ENCODE measurements at regions not wholly inside any gene's neighbourhood (a gene's known extent, or its start where the extent isn't known, plus 50 kb on each side); places are given as distances from the start of the nearest gene placed in this dataset.

DNA sequence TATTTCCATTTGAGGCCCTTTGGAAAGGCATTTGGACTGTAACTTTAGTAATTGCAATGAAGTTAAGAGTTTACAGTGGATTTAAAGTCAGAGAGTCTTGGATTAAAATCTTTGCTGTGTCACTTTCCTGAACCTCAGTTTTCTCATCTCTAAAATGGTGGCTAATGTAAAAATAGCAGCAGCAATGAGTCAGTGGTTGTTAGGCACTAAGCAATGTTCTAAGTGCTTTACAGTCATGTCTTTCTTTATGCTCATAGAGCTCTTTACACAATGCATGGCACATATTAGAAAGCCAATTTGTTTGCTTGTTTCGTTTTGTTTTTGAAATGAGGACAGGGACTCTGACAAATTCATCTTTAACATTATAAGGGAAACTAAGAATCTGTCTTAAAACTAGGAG lies 222.7 kb upstream of the DNAJC19 start:
- Histone ChIP-seq H3K9me3 (no peaks in the 10 kb centered on the region), H3F3A (replicated peaks; ENCODE audit: insufficient read depth) (no peaks in the 10 kb centered on the region), H3K4me3 (ENCODE audit: low read depth in 2 of 2, low read length in 1 of 2) (no peak overlapping the region), H3K79me2 (ENCODE audit: insufficient read depth) (no peaks in the 10 kb centered on the region), H3K36me3 (replicated peaks in 1 of 2; ENCODE audit: control insufficient read depth in 1 of 2, insufficient read depth in 2 of 2, low read length in 1 of 2) (no peaks in the 10 kb centered on the region), H3K4me1 (ENCODE audit: control insufficient read depth in 1 of 2, insufficient read depth in 2 of 2, low read depth in 1 of 2, low read length in 1 of 2) (no peaks in the 10 kb centered on the region; a peak in 1 of 4 replicates), H3K27ac (ENCODE audit: low read depth in 2 of 2, low read length in 1 of 2) (no peak overlapping the region), H3K9ac (no peak overlapping the region), H3K4me2 (no peak overlapping the region), H4K20me1 (ENCODE audit: insufficient read depth) (no peaks in the 10 kb centered on the region), H2AFZ (ENCODE audit: low read depth) (no peak overlapping the region), H3K9me2 (no peaks in the 10 kb centered on the region), H3K27me3 (ENCODE audit: insufficient read depth) (no peaks in the 10 kb centered on the region)
- 17% methylated on average over 1 of the region's 1 CpG for WGBS (ENCODE audit: low lambda C conversion rate)
- DNase-seq = no peak
- ChIA-PET CTCF (interaction anchor here (1.1 kb wide), 1 partner anchor 67 kb away, joined by 5 read pairs; no protein-coding TSS in a partner anchor), POLR2A (no interaction called here)
- no peak for TF ChIP-seq TAF1 (IDR thresholded peaks at IDR 0.05; ENCODE audit: borderline replicate concordance, low read depth, low read length)
- TF ChIP-seq EZH2phosphoT487 (IDR thresholded peaks at IDR 0.05; ENCODE audit: borderline replicate concordance, low read depth) = no peak
- no peak for TF ChIP-seq ELF1 (IDR thresholded peaks at IDR 0.05)
- TF ChIP-seq CHD2 (IDR thresholded peaks at IDR 0.05; ENCODE audit: low read length, partially characterized antibody) = no peak
- TF ChIP-seq MXI1 (IDR thresholded peaks at IDR 0.05; ENCODE audit: low read depth, low read length) = no peak
- no peak for TF ChIP-seq YY1 (IDR thresholded peaks at IDR 0.05; ENCODE audit: low read depth)
- no peak for TF ChIP-seq POLR2AphosphoS5 (IDR thresholded peaks at IDR 0.05; ENCODE audit: low read depth, low read length)
- TF ChIP-seq, protein P1, sequence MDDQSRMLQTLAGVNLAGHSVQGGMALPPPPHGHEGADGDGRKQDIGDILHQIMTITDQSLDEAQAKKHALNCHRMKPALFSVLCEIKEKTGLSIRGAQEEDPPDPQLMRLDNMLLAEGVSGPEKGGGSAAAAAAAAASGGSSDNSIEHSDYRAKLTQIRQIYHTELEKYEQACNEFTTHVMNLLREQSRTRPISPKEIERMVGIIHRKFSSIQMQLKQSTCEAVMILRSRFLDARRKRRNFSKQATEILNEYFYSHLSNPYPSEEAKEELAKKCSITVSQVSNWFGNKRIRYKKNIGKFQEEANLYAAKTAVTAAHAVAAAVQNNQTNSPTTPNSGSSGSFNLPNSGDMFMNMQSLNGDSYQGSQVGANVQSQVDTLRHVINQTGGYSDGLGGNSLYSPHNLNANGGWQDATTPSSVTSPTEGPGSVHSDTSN (IDR thresholded peaks at IDR 0.05) = no peak
- TF ChIP-seq, protein P2, sequence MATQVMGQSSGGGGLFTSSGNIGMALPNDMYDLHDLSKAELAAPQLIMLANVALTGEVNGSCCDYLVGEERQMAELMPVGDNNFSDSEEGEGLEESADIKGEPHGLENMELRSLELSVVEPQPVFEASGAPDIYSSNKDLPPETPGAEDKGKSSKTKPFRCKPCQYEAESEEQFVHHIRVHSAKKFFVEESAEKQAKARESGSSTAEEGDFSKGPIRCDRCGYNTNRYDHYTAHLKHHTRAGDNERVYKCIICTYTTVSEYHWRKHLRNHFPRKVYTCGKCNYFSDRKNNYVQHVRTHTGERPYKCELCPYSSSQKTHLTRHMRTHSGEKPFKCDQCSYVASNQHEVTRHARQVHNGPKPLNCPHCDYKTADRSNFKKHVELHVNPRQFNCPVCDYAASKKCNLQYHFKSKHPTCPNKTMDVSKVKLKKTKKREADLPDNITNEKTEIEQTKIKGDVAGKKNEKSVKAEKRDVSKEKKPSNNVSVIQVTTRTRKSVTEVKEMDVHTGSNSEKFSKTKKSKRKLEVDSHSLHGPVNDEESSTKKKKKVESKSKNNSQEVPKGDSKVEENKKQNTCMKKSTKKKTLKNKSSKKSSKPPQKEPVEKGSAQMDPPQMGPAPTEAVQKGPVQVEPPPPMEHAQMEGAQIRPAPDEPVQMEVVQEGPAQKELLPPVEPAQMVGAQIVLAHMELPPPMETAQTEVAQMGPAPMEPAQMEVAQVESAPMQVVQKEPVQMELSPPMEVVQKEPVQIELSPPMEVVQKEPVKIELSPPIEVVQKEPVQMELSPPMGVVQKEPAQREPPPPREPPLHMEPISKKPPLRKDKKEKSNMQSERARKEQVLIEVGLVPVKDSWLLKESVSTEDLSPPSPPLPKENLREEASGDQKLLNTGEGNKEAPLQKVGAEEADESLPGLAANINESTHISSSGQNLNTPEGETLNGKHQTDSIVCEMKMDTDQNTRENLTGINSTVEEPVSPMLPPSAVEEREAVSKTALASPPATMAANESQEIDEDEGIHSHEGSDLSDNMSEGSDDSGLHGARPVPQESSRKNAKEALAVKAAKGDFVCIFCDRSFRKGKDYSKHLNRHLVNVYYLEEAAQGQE (IDR thresholded peaks at IDR 0.05; ENCODE audit: low read depth, low read length) = no peak
- TF ChIP-seq GATA2 (CRISPR knock-in tag; IDR thresholded peaks at IDR 0.05) = no peak

DNA sequence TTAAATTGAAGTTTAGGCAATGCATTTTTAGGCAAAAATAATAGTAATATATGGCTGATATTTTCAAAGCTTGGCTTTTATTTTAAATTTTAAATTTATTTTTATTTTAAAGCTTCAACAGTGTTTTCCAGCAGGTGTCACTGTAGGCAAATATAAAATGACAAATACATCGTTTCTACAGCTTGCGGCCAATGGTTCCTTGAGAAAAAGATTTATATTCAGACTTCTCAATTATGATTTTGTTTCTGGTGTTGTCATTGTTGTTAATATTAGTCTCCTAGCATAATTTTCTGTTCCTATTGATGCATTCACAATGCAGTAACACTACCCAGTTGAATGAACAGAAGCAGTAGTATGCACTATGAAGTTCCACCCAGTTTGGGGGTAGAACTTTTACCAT lies 220.7 kb upstream of the DNAJC19 start:
- POLR2A ChIA-PET = no interaction called here
- TF ChIP-seq, protein P3, sequence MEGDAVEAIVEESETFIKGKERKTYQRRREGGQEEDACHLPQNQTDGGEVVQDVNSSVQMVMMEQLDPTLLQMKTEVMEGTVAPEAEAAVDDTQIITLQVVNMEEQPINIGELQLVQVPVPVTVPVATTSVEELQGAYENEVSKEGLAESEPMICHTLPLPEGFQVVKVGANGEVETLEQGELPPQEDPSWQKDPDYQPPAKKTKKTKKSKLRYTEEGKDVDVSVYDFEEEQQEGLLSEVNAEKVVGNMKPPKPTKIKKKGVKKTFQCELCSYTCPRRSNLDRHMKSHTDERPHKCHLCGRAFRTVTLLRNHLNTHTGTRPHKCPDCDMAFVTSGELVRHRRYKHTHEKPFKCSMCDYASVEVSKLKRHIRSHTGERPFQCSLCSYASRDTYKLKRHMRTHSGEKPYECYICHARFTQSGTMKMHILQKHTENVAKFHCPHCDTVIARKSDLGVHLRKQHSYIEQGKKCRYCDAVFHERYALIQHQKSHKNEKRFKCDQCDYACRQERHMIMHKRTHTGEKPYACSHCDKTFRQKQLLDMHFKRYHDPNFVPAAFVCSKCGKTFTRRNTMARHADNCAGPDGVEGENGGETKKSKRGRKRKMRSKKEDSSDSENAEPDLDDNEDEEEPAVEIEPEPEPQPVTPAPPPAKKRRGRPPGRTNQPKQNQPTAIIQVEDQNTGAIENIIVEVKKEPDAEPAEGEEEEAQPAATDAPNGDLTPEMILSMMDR (IDR thresholded peaks at IDR 0.05) = peak; percentile 60
- TF ChIP-seq, protein P4, sequence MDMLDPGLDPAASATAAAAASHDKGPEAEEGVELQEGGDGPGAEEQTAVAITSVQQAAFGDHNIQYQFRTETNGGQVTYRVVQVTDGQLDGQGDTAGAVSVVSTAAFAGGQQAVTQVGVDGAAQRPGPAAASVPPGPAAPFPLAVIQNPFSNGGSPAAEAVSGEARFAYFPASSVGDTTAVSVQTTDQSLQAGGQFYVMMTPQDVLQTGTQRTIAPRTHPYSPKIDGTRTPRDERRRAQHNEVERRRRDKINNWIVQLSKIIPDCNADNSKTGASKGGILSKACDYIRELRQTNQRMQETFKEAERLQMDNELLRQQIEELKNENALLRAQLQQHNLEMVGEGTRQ (IDR thresholded peaks at IDR 0.05; ENCODE audit: borderline replicate concordance, low read depth, low read length) = no peak
- TF ChIP-seq, protein P2 (IDR thresholded peaks at IDR 0.05; ENCODE audit: low read depth, low read length) = no peak
- peak; percentile 53 for TF ChIP-seq SMC3 (IDR thresholded peaks at IDR 0.05; ENCODE audit: low read depth, low read length)
- TF ChIP-seq, protein P5, sequence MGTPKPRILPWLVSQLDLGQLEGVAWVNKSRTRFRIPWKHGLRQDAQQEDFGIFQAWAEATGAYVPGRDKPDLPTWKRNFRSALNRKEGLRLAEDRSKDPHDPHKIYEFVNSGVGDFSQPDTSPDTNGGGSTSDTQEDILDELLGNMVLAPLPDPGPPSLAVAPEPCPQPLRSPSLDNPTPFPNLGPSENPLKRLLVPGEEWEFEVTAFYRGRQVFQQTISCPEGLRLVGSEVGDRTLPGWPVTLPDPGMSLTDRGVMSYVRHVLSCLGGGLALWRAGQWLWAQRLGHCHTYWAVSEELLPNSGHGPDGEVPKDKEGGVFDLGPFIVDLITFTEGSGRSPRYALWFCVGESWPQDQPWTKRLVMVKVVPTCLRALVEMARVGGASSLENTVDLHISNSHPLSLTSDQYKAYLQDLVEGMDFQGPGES (IDR thresholded peaks at IDR 0.05; ENCODE audit: low read depth, low read length) = no peak

More for the DNA sequence above, 220.7 kb upstream of the DNAJC19 start:
- no peaks in the 10 kb centered on the region for H3K79me2 ChIP-seq (ENCODE audit: insufficient read depth)
- no peaks in the 10 kb centered on the region for H3K36me3 ChIP-seq (replicated peaks in 1 of 2; ENCODE audit: control insufficient read depth in 1 of 2, insufficient read depth in 2 of 2, low read length in 1 of 2)
- H4K20me1 ChIP-seq (ENCODE audit: insufficient read depth) = no peaks in the 10 kb centered on the region
- 20% methylated on average over 2 of the region's 2 CpGs for WGBS (ENCODE audit: low lambda C conversion rate)
- H3K9ac ChIP-seq = no peak overlapping the region
- H3K27me3 ChIP-seq (ENCODE audit: insufficient read depth) = no peaks in the 10 kb centered on the region
- H3K27ac ChIP-seq (ENCODE audit: low read depth in 2 of 2, low read length in 1 of 2) = no peak overlapping the region
- no peaks in the 10 kb centered on the region for H3F3A ChIP-seq (replicated peaks; ENCODE audit: insufficient read depth)
- no peak overlapping the region for H3K4me2 ChIP-seq
- CTCF ChIA-PET = interaction anchor here (0.6 to 5.4 kb wide), 34 partner anchors 9 to 1473 kb away, joined by 3 to 137 read pairs (median 4); no protein-coding TSS in a partner anchor
- H3K9me2 ChIP-seq = no peaks in the 10 kb centered on the region
- no peak overlapping the region for H3K4me3 ChIP-seq (ENCODE audit: low read depth in 2 of 2, low read length in 1 of 2)
- peak; percentile 8 for DNase-seq
- H3K9me3 ChIP-seq = no peaks in the 10 kb centered on the region
- H2AFZ ChIP-seq (ENCODE audit: low read depth) = no peak overlapping the region
- no peaks in the 10 kb centered on the region; a peak in 1 of 4 replicates for H3K4me1 ChIP-seq (ENCODE audit: control insufficient read depth in 1 of 2, insufficient read depth in 2 of 2, low read depth in 1 of 2, low read length in 1 of 2)

All from SK-N-SH (cell line).